ENCODE measurements at regions not wholly inside any gene's neighbourhood (a gene's known extent, or its start where the extent isn't known, plus 50 kb on each side); places are given as distances from the start of the nearest gene placed in this dataset.

- H3K9ac ChIP-seq (ENCODE audit: low read length in 2 of 2), result no peak overlapping the region
- H3K4me1 ChIP-seq (ENCODE audit: control insufficient read depth, insufficient read depth, low read length), result no peaks in the 10 kb centered on the region
- H3K27ac ChIP-seq (ENCODE audit: low read length), result no peak overlapping the region
- no peak overlapping the region for H3K4me3 ChIP-seq (ENCODE audit: low read length in 2 of 2)
- no peaks in the 10 kb centered on the region for H3K36me3 ChIP-seq (ENCODE audit: control insufficient read depth in 2 of 2, insufficient read depth in 2 of 2, low read length in 2 of 2)
- H3K9me3 ChIP-seq (ENCODE audit: control insufficient read depth in 2 of 2, low read length in 2 of 2), result no peaks in the 10 kb centered on the region
- no peaks in the 10 kb centered on the region for H3K27me3 ChIP-seq (ENCODE audit: control insufficient read depth in 1 of 2, insufficient read depth in 2 of 2, low read length in 2 of 2)
Measured at GRCh38 chr18:56233595-56233994, 404.8 kb downstream of the TXNL1 start.

- Histone ChIP-seq H3K36me3 (ENCODE audit: control insufficient read depth in 2 of 2, insufficient read depth in 2 of 2, low read length in 2 of 2) (no peaks in the 10 kb centered on the region), H3K27ac (ENCODE audit: low read length) (no peak overlapping the region)
Measured at GRCh38 chr18:56226025-56226424, 412.4 kb downstream of the TXNL1 start.

GRCh38 chr18:56224669-56225561 lies 413.5 kb downstream of the TXNL1 start:
- H3K9ac ChIP-seq (ENCODE audit: low read length in 2 of 2), result no peak overlapping the region
- no peak overlapping the region for H3K4me3 ChIP-seq (ENCODE audit: low read length in 2 of 2)
- no peaks in the 10 kb centered on the region for H3K36me3 ChIP-seq (ENCODE audit: control insufficient read depth in 2 of 2, insufficient read depth in 2 of 2, low read length in 2 of 2)
- H3K4me1 ChIP-seq (ENCODE audit: control insufficient read depth, insufficient read depth, low read length), result no peaks in the 10 kb centered on the region
- no peak overlapping the region for H3K27ac ChIP-seq (ENCODE audit: low read length)
- no peaks in the 10 kb centered on the region for H3K9me3 ChIP-seq (ENCODE audit: control insufficient read depth in 2 of 2, low read length in 2 of 2)
- no peaks in the 10 kb centered on the region for H3K27me3 ChIP-seq (ENCODE audit: control insufficient read depth in 1 of 2, insufficient read depth in 2 of 2, low read length in 2 of 2)

More at GRCh38 chr18:56226025-56226424, 412.4 kb downstream of the TXNL1 start:
- no peak overlapping the region for H3K4me3 ChIP-seq (ENCODE audit: low read length in 2 of 2)
- no peaks in the 10 kb centered on the region for H3K4me1 ChIP-seq (ENCODE audit: control insufficient read depth, insufficient read depth, low read length)
- no peaks in the 10 kb centered on the region for H3K9me3 ChIP-seq (ENCODE audit: control insufficient read depth in 2 of 2, low read length in 2 of 2)
- no peaks in the 10 kb centered on the region for H3K27me3 ChIP-seq (ENCODE audit: control insufficient read depth in 1 of 2, insufficient read depth in 2 of 2, low read length in 2 of 2)
- H3K9ac ChIP-seq (ENCODE audit: low read length in 2 of 2), result no peak overlapping the region

GRCh38 chr18:56221195-56222065 lies 417.0 kb downstream of the TXNL1 start:
- Histone ChIP-seq H3K4me3 (ENCODE audit: low read length in 2 of 2) (no peak overlapping the region), H3K27me3 (ENCODE audit: control insufficient read depth in 1 of 2, insufficient read depth in 2 of 2, low read length in 2 of 2) (no peaks in the 10 kb centered on the region), H3K4me1 (ENCODE audit: control insufficient read depth, insufficient read depth, low read length) (no peaks in the 10 kb centered on the region), H3K36me3 (ENCODE audit: control insufficient read depth in 2 of 2, insufficient read depth in 2 of 2, low read length in 2 of 2) (no peaks in the 10 kb centered on the region), H3K9ac (ENCODE audit: low read length in 2 of 2) (no peak overlapping the region), H3K27ac (ENCODE audit: low read length) (no peak overlapping the region), H3K9me3 (ENCODE audit: control insufficient read depth in 2 of 2, low read length in 2 of 2) (no peaks in the 10 kb centered on the region)

GRCh38 chr18:56217406-56217805 lies 421.0 kb downstream of the TXNL1 start:
- Histone ChIP-seq H3K36me3 (ENCODE audit: control insufficient read depth in 2 of 2, insufficient read depth in 2 of 2, low read length in 2 of 2) (no peaks in the 10 kb centered on the region), H3K27me3 (ENCODE audit: control insufficient read depth in 1 of 2, insufficient read depth in 2 of 2, low read length in 2 of 2) (no peaks in the 10 kb centered on the region), H3K4me3 (ENCODE audit: low read length in 2 of 2) (no peak overlapping the region), H3K9ac (ENCODE audit: low read length in 2 of 2) (no peak overlapping the region), H3K4me1 (ENCODE audit: control insufficient read depth, insufficient read depth, low read length) (no peaks in the 10 kb centered on the region), H3K27ac (ENCODE audit: low read length) (no peak overlapping the region), H3K9me3 (ENCODE audit: control insufficient read depth in 2 of 2, low read length in 2 of 2) (peaks cover 0 to 5% of the 10 kb centered on the region in 2 donors)

GRCh38 chr18:56214706-56215105 lies 423.7 kb downstream of the TXNL1 start:
- no peaks in the 10 kb centered on the region for H3K27me3 ChIP-seq (ENCODE audit: control insufficient read depth in 1 of 2, insufficient read depth in 2 of 2, low read length in 2 of 2)
- no peak overlapping the region for H3K9ac ChIP-seq (ENCODE audit: low read length in 2 of 2)
- H3K4me1 ChIP-seq (ENCODE audit: control insufficient read depth, insufficient read depth, low read length), result no peaks in the 10 kb centered on the region
- no peak overlapping the region for H3K27ac ChIP-seq (ENCODE audit: low read length)
- no peaks in the 10 kb centered on the region for H3K36me3 ChIP-seq (ENCODE audit: control insufficient read depth in 2 of 2, insufficient read depth in 2 of 2, low read length in 2 of 2)
- H3K9me3 ChIP-seq (ENCODE audit: control insufficient read depth in 2 of 2, low read length in 2 of 2), result peaks cover 0 to 5% of the 10 kb centered on the region in 2 donors
- no peak overlapping the region for H3K4me3 ChIP-seq (ENCODE audit: low read length in 2 of 2)

GRCh38 chr18:56210520-56210919 lies 427.9 kb downstream of the TXNL1 start:
- Histone ChIP-seq H3K4me3 (ENCODE audit: low read length in 2 of 2) (no peak overlapping the region), H3K27me3 (ENCODE audit: control insufficient read depth in 1 of 2, insufficient read depth in 2 of 2, low read length in 2 of 2) (no peaks in the 10 kb centered on the region), H3K27ac (ENCODE audit: low read length) (no peak overlapping the region), H3K4me1 (ENCODE audit: control insufficient read depth, insufficient read depth, low read length) (no peaks in the 10 kb centered on the region), H3K9ac (ENCODE audit: low read length in 2 of 2) (no peak overlapping the region), H3K36me3 (ENCODE audit: control insufficient read depth in 2 of 2, insufficient read depth in 2 of 2, low read length in 2 of 2) (no peaks in the 10 kb centered on the region), H3K9me3 (ENCODE audit: control insufficient read depth in 2 of 2, low read length in 2 of 2) (no peaks in the 10 kb centered on the region)

GRCh38 chr18:56207989-56208388 lies 430.4 kb downstream of the TXNL1 start:
- no peaks in the 10 kb centered on the region for H3K27me3 ChIP-seq (ENCODE audit: control insufficient read depth in 1 of 2, insufficient read depth in 2 of 2, low read length in 2 of 2)
- no peak overlapping the region for H3K4me3 ChIP-seq (ENCODE audit: low read length in 2 of 2)
- peaks cover 0 to 5% of the 10 kb centered on the region in 2 donors for H3K9me3 ChIP-seq (ENCODE audit: control insufficient read depth in 2 of 2, low read length in 2 of 2)
- no peak overlapping the region for H3K27ac ChIP-seq (ENCODE audit: low read length)
- no peak overlapping the region for H3K9ac ChIP-seq (ENCODE audit: low read length in 2 of 2)
- H3K4me1 ChIP-seq (ENCODE audit: control insufficient read depth, insufficient read depth, low read length), result no peaks in the 10 kb centered on the region
- no peaks in the 10 kb centered on the region for H3K36me3 ChIP-seq (ENCODE audit: control insufficient read depth in 2 of 2, insufficient read depth in 2 of 2, low read length in 2 of 2)

- Histone ChIP-seq H3K27ac (ENCODE audit: low read length) (no peak overlapping the region), H3K9me3 (ENCODE audit: control insufficient read depth in 2 of 2, low read length in 2 of 2) (peaks cover 0 to 5% of the 10 kb centered on the region in 2 donors), H3K27me3 (ENCODE audit: control insufficient read depth in 1 of 2, insufficient read depth in 2 of 2, low read length in 2 of 2) (no peaks in the 10 kb centered on the region), H3K4me3 (ENCODE audit: low read length in 2 of 2) (no peak overlapping the region), H3K36me3 (ENCODE audit: control insufficient read depth in 2 of 2, insufficient read depth in 2 of 2, low read length in 2 of 2) (no peaks in the 10 kb centered on the region), H3K9ac (ENCODE audit: low read length in 2 of 2) (no peak overlapping the region), H3K4me1 (ENCODE audit: control insufficient read depth, insufficient read depth, low read length) (no peaks in the 10 kb centered on the region)
Measured at GRCh38 chr18:56204052-56204451, 434.3 kb downstream of the TXNL1 start.

- Histone ChIP-seq H3K36me3 (ENCODE audit: control insufficient read depth in 2 of 2, insufficient read depth in 2 of 2, low read length in 2 of 2) (no peaks in the 10 kb centered on the region), H3K4me1 (ENCODE audit: control insufficient read depth, insufficient read depth, low read length) (no peaks in the 10 kb centered on the region), H3K9ac (ENCODE audit: low read length in 2 of 2) (no peak overlapping the region), H3K27ac (ENCODE audit: low read length) (no peak overlapping the region), H3K27me3 (ENCODE audit: control insufficient read depth in 1 of 2, insufficient read depth in 2 of 2, low read length in 2 of 2) (no peaks in the 10 kb centered on the region), H3K9me3 (ENCODE audit: control insufficient read depth in 2 of 2, low read length in 2 of 2) (peaks cover 0 to 5% of the 10 kb centered on the region in 2 donors), H3K4me3 (ENCODE audit: low read length in 2 of 2) (no peak overlapping the region)
Measured at GRCh38 chr18:56202678-56203077, 435.7 kb downstream of the TXNL1 start.

Measured in stomach smooth muscle (tissue), 2 donors.